ENCODE measurements at regions not wholly inside any gene's neighbourhood (a gene's known extent, or its start where the extent isn't known, plus 50 kb on each side); places are given as distances from the start of the nearest gene placed in this dataset.

DNA sequence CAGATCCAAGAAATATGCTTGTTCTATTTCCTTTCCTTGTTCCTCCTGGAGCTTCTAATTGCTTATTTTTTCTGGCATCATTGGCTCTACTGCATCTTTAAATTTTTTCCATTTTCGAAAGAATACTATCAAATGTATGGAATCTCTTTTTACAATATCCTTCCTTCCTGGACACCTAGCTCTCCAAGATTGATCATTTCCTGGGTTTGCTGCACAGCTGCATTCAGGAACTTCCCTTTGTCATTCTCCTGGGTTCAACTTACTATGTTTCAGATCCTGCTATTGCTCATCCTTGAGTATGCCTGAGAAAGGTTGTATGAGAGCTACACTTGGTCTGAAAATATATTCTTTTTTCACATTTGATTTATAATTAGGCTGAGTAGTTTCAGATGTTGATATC, 73.7 kb upstream of the ERCC6L2 start:
- Histone ChIP-seq H3K4me1 (ENCODE audit: insufficient read depth, low read length, poor library complexity, severe bottlenecking) (peaks cover 13% of the 10 kb centered on the region), H3K9me2 (replicated peaks; ENCODE audit: low read depth, low read length) (no peaks in the 10 kb centered on the region), H3K4me2 (ENCODE audit: low read depth, low read length, poor library complexity, severe bottlenecking) (peak overlapping the region; percentile 10), H3K4me3 (ENCODE audit: low read length, poor library complexity, severe bottlenecking) (no peak overlapping the region), H3K27me3 (ENCODE audit: insufficient read depth, low read length, poor library complexity, severe bottlenecking) (no peaks in the 10 kb centered on the region), H3K79me2 (ENCODE audit: insufficient read depth, low read length) (no peaks in the 10 kb centered on the region), H4K20me1 (ENCODE audit: insufficient read depth, low read length, poor library complexity, severe bottlenecking) (no peaks in the 10 kb centered on the region), H3K9me3 (ENCODE audit: insufficient read depth, low read depth, low read length) (no peaks in the 10 kb centered on the region), H3F3A (ENCODE audit: low read depth) (no peaks in the 10 kb centered on the region), H3K9ac (ENCODE audit: low read depth, low read length, poor library complexity, severe bottlenecking) (no peak overlapping the region), H3K36me3 (ENCODE audit: insufficient read depth, low read length) (no peaks in the 10 kb centered on the region), H2AFZ (ENCODE audit: low read length) (no peak overlapping the region)
- no peak for TF ChIP-seq EZH2phosphoT487 (IDR thresholded peaks at IDR 0.05; ENCODE audit: borderline replicate concordance)
- TF ChIP-seq, protein P1, sequence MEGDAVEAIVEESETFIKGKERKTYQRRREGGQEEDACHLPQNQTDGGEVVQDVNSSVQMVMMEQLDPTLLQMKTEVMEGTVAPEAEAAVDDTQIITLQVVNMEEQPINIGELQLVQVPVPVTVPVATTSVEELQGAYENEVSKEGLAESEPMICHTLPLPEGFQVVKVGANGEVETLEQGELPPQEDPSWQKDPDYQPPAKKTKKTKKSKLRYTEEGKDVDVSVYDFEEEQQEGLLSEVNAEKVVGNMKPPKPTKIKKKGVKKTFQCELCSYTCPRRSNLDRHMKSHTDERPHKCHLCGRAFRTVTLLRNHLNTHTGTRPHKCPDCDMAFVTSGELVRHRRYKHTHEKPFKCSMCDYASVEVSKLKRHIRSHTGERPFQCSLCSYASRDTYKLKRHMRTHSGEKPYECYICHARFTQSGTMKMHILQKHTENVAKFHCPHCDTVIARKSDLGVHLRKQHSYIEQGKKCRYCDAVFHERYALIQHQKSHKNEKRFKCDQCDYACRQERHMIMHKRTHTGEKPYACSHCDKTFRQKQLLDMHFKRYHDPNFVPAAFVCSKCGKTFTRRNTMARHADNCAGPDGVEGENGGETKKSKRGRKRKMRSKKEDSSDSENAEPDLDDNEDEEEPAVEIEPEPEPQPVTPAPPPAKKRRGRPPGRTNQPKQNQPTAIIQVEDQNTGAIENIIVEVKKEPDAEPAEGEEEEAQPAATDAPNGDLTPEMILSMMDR (conservative IDR thresholded peaks at IDR 0.05; ENCODE audit: low read length) = no peak

DNA sequence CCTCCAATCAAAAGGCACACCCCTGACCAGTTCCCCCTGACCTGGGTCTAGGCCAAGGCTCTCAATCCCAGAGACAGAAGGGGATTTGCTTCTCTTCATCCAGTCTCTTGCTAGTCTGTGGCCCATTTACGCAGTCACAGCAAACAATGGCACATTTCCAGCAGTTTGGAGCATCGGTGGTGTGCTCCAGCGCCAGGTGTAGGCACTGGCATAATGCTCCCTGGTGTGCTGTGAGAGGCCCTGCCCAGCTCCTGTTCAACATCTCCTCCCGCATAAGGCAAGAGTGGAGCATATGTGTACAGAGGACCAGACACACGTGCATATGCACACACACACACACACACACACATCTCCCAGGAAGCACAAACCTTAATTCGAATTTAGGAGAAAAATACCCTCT, 79.5 kb upstream of the ERCC6L2 start:
- Histone ChIP-seq H3K9ac (ENCODE audit: low read depth, low read length, poor library complexity, severe bottlenecking) (no peak overlapping the region), H3K9me2 (replicated peaks; ENCODE audit: low read depth, low read length) (no peaks in the 10 kb centered on the region), H2AFZ (ENCODE audit: low read length) (no peak overlapping the region), H3K79me2 (ENCODE audit: insufficient read depth, low read length) (no peaks in the 10 kb centered on the region), H3K9me3 (ENCODE audit: insufficient read depth, low read depth, low read length) (no peaks in the 10 kb centered on the region), H3K36me3 (ENCODE audit: insufficient read depth, low read length) (no peaks in the 10 kb centered on the region), H4K20me1 (ENCODE audit: insufficient read depth, low read length, poor library complexity, severe bottlenecking) (no peaks in the 10 kb centered on the region), H3K27me3 (ENCODE audit: insufficient read depth, low read length, poor library complexity, severe bottlenecking) (no peaks in the 10 kb centered on the region), H3K4me3 (ENCODE audit: low read length, poor library complexity, severe bottlenecking) (no peak overlapping the region), H3K4me1 (ENCODE audit: insufficient read depth, low read length, poor library complexity, severe bottlenecking) (no peaks in the 10 kb centered on the region), H3K4me2 (ENCODE audit: low read depth, low read length, poor library complexity, severe bottlenecking) (no peak overlapping the region), H3F3A (ENCODE audit: low read depth) (no peaks in the 10 kb centered on the region)
- TF ChIP-seq EZH2phosphoT487 (IDR thresholded peaks at IDR 0.05; ENCODE audit: borderline replicate concordance) = no peak
- TF ChIP-seq, protein P1 (conservative IDR thresholded peaks at IDR 0.05; ENCODE audit: low read length) = no peak

DNA sequence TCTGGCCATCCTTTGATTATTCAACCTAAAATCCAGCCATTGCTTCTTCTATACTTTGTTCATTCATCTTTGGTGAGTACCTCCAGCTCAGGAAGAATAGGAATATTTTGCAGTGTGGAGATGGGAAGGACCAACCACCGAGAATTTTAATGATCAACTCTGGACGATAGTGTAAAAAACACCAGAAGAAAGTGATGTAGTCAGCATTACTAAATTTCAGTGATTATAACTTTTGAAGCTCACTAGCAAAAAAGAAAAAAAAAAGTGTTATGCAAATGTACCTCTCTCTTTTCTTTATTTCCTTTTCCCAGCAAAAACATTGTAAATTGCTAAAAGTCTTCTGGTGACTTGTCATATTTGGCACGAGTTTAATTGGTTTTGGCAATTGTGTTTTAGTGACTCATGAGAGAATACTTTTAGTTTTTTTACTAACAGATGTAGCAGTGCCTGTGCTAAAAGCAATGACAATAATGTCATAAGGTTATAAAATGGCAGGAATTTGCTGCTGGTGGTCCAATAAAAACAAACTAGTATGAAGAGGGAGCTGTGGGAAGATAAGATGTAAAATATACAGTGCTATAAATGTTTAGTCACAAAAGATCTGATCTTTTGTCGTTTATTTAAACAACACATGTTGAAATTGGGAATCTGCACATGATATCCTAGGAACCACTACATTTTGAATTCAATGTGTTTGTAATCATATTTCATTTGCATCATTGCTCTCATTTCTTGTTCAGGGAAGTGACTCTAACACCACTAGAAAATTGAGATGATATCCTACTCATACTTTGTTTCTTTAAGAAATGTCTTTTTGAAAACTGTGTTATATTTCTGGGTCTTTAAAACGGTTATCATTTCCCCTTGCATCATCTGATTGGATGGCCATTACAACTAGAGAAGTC, 81.3 kb upstream of the ERCC6L2 start:
- no peaks in the 10 kb centered on the region for H3K36me3 ChIP-seq (ENCODE audit: insufficient read depth, low read length)

More for the DNA sequence above, 81.3 kb upstream of the ERCC6L2 start:
- no peak for TF ChIP-seq EZH2phosphoT487 (IDR thresholded peaks at IDR 0.05; ENCODE audit: borderline replicate concordance)
- TF ChIP-seq, protein P1 (conservative IDR thresholded peaks at IDR 0.05; ENCODE audit: low read length) = no peak
- no peak overlapping the region for H2AFZ ChIP-seq (ENCODE audit: low read length)
- H3K4me2 ChIP-seq (ENCODE audit: low read depth, low read length, poor library complexity, severe bottlenecking) = no peak overlapping the region
- H3F3A ChIP-seq (ENCODE audit: low read depth) = no peaks in the 10 kb centered on the region
- H3K27me3 ChIP-seq (ENCODE audit: insufficient read depth, low read length, poor library complexity, severe bottlenecking) = no peaks in the 10 kb centered on the region
- H4K20me1 ChIP-seq (ENCODE audit: insufficient read depth, low read length, poor library complexity, severe bottlenecking) = no peaks in the 10 kb centered on the region
- no peak overlapping the region for H3K4me3 ChIP-seq (ENCODE audit: low read length, poor library complexity, severe bottlenecking)
- no peaks in the 10 kb centered on the region for H3K4me1 ChIP-seq (ENCODE audit: insufficient read depth, low read length, poor library complexity, severe bottlenecking)
- no peaks in the 10 kb centered on the region for H3K9me2 ChIP-seq (replicated peaks; ENCODE audit: low read depth, low read length)
- H3K9ac ChIP-seq (ENCODE audit: low read depth, low read length, poor library complexity, severe bottlenecking) = no peak overlapping the region
- no peaks in the 10 kb centered on the region for H3K79me2 ChIP-seq (ENCODE audit: insufficient read depth, low read length)
- no peaks in the 10 kb centered on the region for H3K9me3 ChIP-seq (ENCODE audit: insufficient read depth, low read depth, low read length)
